Stimulated activated naive CD8-positive, alpha-beta T cell treated with anti-CD3 and anti-CD28 coated beads, Interleukin-15, Interleukin-2, amounts not matched to agents 100 ng/mL and 50 ng/mL, for 24 hours (primary cell): ENCODE measurements at regions not wholly inside any gene's neighbourhood (a gene's known extent, or its start where the extent isn't known, plus 50 kb on each side); places are given as distances from the start of the nearest gene placed in this dataset.

ENCODE experiments used
- H3K27ac Mint-ChIP-seq: one replicate; pipeline ENCODE4 v1.8.0; 2021; ENCODE audit warnings: mild to moderate bottlenecking, mixed read lengths
- H3K27me3 Mint-ChIP-seq: one replicate; pipeline ENCODE4 v1.8.0; 2021; ENCODE audit warnings: mixed read lengths
- H3K36me3 Mint-ChIP-seq: one replicate; pipeline ENCODE4 v1.8.0; 2021; ENCODE audit warnings: low read depth, mixed read lengths
- H3K4me1 Mint-ChIP-seq: one replicate; pipeline ENCODE4 v1.8.0; 2021; ENCODE audit warnings: low read depth, mixed read lengths
- H3K4me3 Mint-ChIP-seq: one replicate; pipeline ENCODE4 v1.8.0; 2021; ENCODE audit warnings: mild to moderate bottlenecking, mixed read lengths
- H3K9me3 Mint-ChIP-seq: one replicate; pipeline ENCODE4 v1.8.0; 2021; ENCODE audit warnings: mixed read lengths

GRCh38 chr15:26477044-26477443, 295.8 kb downstream of the GABRB3 start:
- H3K4me3 Mint-ChIP-seq = no peak overlapping the region
- H3K9me3 Mint-ChIP-seq = peaks cover 22% of the 10 kb centered on the region
- no peaks in the 10 kb centered on the region for H3K4me1 Mint-ChIP-seq
- H3K36me3 Mint-ChIP-seq = no peaks in the 10 kb centered on the region
- no peak overlapping the region for H3K27ac Mint-ChIP-seq
- H3K27me3 Mint-ChIP-seq = no peaks in the 10 kb centered on the region

- H3K27ac Mint-ChIP-seq = no peak overlapping the region
- H3K27me3 Mint-ChIP-seq = no peaks in the 10 kb centered on the region
- peaks cover 21% of the 10 kb centered on the region for H3K9me3 Mint-ChIP-seq
- no peaks in the 10 kb centered on the region for H3K4me1 Mint-ChIP-seq
- H3K4me3 Mint-ChIP-seq = no peak overlapping the region
- H3K36me3 Mint-ChIP-seq = no peaks in the 10 kb centered on the region
These were observed 297.3 kb downstream of the GABRB3 start for GRCh38 chr15:26475554-26475953.

DNA sequence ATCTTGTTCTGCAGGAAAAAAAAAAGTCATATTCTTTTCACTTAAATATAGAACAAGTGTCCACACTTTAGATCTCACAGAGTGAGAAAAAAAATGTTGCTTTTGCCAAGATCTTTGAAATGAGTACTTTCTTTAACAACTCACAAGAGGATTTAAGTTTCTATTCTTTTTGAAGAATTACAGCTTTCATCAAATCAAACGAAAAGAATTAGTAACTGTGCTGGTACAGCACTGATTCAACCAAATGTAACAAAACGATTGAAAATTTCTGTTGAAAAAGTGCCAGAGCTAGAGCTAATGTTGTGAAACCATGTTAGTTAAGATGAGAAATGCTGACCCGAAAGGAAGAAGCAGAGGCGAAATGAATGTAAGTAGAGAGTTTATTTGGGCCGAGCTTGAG, 300.2 kb downstream of the GABRB3 start:
- no peak overlapping the region for H3K27ac Mint-ChIP-seq
- peaks cover 30% of the 10 kb centered on the region for H3K9me3 Mint-ChIP-seq
- H3K36me3 Mint-ChIP-seq = no peaks in the 10 kb centered on the region
- no peaks in the 10 kb centered on the region for H3K27me3 Mint-ChIP-seq
- no peaks in the 10 kb centered on the region for H3K4me1 Mint-ChIP-seq
- no peak overlapping the region for H3K4me3 Mint-ChIP-seq

DNA sequence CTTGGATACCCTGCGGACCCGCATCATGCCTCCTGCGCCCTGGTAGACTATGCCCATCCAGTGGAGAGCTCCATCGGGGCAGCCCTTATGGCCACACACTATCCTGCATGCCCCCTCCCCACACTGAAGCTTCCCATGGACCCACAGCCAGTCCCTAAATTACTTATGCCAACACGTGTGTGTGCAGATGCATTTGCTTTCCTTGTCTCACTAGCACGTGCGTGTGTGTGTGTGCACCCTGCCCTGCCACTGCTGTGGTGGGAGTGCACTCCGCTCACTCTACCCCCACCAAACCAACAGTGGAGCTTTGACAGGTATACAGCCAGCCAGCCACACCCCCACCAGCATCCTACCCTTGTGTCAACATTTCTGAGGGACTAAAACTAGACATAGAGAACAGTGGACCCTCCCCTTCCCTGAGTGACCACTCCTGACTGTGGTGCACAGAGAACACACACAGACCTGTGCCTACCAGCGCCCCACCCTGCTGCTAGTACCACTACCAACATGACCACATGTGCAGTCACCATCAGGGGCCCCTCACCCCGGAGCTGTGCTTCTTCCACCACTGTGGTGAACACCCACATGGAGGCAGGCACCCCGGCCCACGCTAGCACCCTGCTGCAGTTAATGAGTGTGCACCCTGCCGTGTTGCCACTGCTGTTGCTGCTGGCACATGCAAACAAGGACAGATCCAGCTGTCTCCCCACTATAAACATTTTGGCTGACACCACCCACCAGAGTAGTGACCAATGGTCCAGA, 310.8 kb downstream of the GABRB3 start:
- Mint-ChIP-seq H3K36me3 (no peaks in the 10 kb centered on the region), H3K9me3 (peaks cover 24% of the 10 kb centered on the region), H3K27me3 (no peaks in the 10 kb centered on the region), H3K27ac (no peak overlapping the region), H3K4me1 (no peaks in the 10 kb centered on the region), H3K4me3 (no peak overlapping the region)

- H3K27me3 Mint-ChIP-seq = no peaks in the 10 kb centered on the region
- peaks cover 28% of the 10 kb centered on the region for H3K9me3 Mint-ChIP-seq
- H3K4me1 Mint-ChIP-seq = no peaks in the 10 kb centered on the region
- no peak overlapping the region for H3K27ac Mint-ChIP-seq
- H3K36me3 Mint-ChIP-seq = no peaks in the 10 kb centered on the region
- no peak overlapping the region for H3K4me3 Mint-ChIP-seq
These were observed 312.7 kb downstream of the GABRB3 start for GRCh38 chr15:26460165-26460564.

DNA sequence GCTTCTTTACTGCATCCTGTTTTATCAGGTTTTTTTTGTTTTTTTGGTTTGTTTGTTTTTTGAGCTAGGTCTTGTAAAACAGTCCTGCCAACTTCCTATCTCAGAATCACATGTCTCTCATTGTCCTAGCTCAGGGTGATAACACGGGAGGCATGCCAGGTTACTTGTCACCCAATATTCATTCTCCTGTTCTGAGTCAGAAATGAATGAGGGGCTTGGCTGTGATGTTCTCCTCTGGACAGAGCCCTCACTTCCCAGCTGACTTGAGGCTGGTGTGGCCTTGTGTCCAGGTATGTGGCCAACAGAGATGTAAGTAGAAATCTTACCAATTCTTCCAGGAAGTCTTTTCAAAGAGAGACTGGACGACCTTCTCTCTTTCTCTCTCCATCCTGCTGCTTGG, 317.0 kb downstream of the GABRB3 start:
- Mint-ChIP-seq H3K4me1 (no peaks in the 10 kb centered on the region), H3K9me3 (peaks cover 34% of the 10 kb centered on the region), H3K27me3 (no peaks in the 10 kb centered on the region), H3K4me3 (no peak overlapping the region), H3K27ac (no peak overlapping the region), H3K36me3 (no peaks in the 10 kb centered on the region)

DNA sequence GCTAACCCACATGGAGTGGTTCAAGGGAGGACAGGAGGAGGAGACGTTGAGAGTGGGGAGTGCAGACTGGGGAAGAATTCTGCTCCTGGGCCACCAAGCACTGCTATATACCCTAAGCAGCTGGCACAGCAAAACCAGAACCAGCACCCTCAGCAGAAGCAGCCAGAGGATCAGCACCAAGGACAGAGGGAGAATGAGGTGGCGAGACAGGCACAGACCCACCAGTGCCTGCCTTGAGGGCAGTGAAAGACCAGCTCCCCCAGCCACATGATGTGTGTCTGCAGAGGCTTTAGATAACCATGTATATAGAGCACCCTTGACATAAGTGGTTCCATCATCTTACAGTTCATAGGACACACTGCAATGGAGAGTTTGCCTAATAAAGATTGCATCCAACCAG, 319.0 kb downstream of the GABRB3 start:
- peaks cover 35% of the 10 kb centered on the region for H3K9me3 Mint-ChIP-seq
- H3K4me3 Mint-ChIP-seq = no peak overlapping the region

DNA sequence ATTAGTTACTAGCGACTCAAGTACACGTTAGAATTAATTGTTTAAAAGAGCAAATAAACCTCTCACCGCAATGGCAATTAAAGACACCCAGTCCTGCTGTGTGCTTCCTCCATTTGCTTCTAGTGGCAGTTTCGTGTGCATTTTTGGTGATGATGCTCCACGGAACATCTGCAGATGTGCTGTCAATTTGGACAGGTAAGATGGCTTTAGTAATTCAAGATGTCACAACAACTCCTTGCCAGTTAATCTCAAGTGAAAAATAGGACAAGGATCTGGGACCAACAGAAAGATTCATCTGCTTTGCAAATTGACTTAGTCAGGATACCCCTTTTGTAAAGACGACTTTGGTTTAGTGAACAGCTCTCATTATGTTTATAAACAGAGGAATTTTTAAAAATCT, 320.9 kb downstream of the GABRB3 start:
- Mint-ChIP-seq H3K36me3 (no peaks in the 10 kb centered on the region), H3K4me1 (no peaks in the 10 kb centered on the region), H3K9me3 (peaks cover 31% of the 10 kb centered on the region), H3K27me3 (no peaks in the 10 kb centered on the region), H3K4me3 (no peak overlapping the region), H3K27ac (no peak overlapping the region)

More for the DNA sequence above, 319.0 kb downstream of the GABRB3 start:
- Mint-ChIP-seq H3K36me3 (no peaks in the 10 kb centered on the region), H3K27me3 (no peaks in the 10 kb centered on the region), H3K4me1 (no peaks in the 10 kb centered on the region), H3K27ac (no peak overlapping the region)

GRCh38 chr15:26449291-26449690, 323.6 kb downstream of the GABRB3 start:
- H3K27ac Mint-ChIP-seq = no peak overlapping the region
- no peaks in the 10 kb centered on the region for H3K27me3 Mint-ChIP-seq
- H3K36me3 Mint-ChIP-seq = no peaks in the 10 kb centered on the region
- peaks cover 25% of the 10 kb centered on the region for H3K9me3 Mint-ChIP-seq
- H3K4me1 Mint-ChIP-seq = no peaks in the 10 kb centered on the region
- no peak overlapping the region for H3K4me3 Mint-ChIP-seq

DNA sequence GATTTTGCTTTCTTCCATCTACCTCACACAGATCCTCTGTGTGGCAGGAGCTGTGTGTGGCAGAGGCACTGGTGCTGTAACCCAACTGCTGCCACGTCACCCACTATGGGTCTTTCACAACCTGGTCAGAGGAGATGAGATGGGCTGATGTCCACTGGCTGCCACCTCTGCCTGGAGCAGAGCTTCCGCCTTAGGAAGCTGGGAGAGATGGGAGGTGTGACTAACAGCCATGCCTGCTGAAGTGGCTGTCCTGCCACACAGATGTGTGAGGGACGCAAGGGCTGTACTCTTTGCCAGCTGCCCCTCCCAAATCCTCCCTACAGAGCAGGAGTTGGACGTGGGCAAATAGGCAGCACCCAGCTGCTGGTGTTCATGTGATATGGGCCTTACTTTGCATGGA, 329.5 kb downstream of the GABRB3 start:
- Mint-ChIP-seq H3K9me3 (peaks cover 8% of the 10 kb centered on the region), H3K36me3 (no peaks in the 10 kb centered on the region), H3K27me3 (no peaks in the 10 kb centered on the region), H3K4me3 (no peak overlapping the region), H3K4me1 (no peaks in the 10 kb centered on the region), H3K27ac (no peak overlapping the region)

GRCh38 chr15:26442680-26443079, 330.2 kb downstream of the GABRB3 start:
- H3K4me3 Mint-ChIP-seq = no peak overlapping the region
- no peaks in the 10 kb centered on the region for H3K4me1 Mint-ChIP-seq
- no peak overlapping the region for H3K27ac Mint-ChIP-seq
- H3K9me3 Mint-ChIP-seq = peaks cover 8% of the 10 kb centered on the region
- no peaks in the 10 kb centered on the region for H3K36me3 Mint-ChIP-seq
- no peaks in the 10 kb centered on the region for H3K27me3 Mint-ChIP-seq

DNA sequence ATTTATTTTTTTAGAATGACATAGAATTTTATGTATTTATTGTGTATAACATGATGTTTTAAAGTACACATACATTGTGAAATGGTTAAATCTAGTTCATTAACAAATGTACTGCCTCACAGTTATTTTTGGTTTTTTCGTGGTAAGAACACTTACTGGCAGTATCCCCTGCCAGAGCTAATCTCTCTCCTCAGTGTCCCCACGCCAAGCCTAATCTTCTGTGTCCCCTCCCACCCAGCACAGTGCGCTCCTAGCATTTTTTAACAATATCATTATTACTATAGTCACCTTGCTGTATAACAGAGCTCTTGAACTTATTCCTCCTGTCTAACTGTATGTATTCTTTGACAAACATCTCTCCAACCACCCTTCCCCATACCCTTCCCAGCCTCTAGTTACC, 333.2 kb downstream of the GABRB3 start:
- Mint-ChIP-seq H3K4me1 (no peaks in the 10 kb centered on the region), H3K36me3 (no peaks in the 10 kb centered on the region), H3K4me3 (no peak overlapping the region), H3K27ac (no peak overlapping the region), H3K27me3 (no peaks in the 10 kb centered on the region), H3K9me3 (peaks cover 4% of the 10 kb centered on the region)

- Mint-ChIP-seq H3K27ac (no peak overlapping the region), H3K4me3 (no peak overlapping the region), H3K9me3 (peaks cover 4% of the 10 kb centered on the region), H3K36me3 (no peaks in the 10 kb centered on the region), H3K4me1 (no peaks in the 10 kb centered on the region), H3K27me3 (no peaks in the 10 kb centered on the region)
These were observed 334.1 kb downstream of the GABRB3 start for GRCh38 chr15:26438718-26439117.

GRCh38 chr15:26438316-26438715, 334.6 kb downstream of the GABRB3 start:
- peaks cover 5% of the 10 kb centered on the region for H3K9me3 Mint-ChIP-seq
- H3K4me3 Mint-ChIP-seq = no peak overlapping the region
- H3K36me3 Mint-ChIP-seq = no peaks in the 10 kb centered on the region
- H3K27ac Mint-ChIP-seq = no peak overlapping the region
- H3K4me1 Mint-ChIP-seq = no peaks in the 10 kb centered on the region
- H3K27me3 Mint-ChIP-seq = no peaks in the 10 kb centered on the region

DNA sequence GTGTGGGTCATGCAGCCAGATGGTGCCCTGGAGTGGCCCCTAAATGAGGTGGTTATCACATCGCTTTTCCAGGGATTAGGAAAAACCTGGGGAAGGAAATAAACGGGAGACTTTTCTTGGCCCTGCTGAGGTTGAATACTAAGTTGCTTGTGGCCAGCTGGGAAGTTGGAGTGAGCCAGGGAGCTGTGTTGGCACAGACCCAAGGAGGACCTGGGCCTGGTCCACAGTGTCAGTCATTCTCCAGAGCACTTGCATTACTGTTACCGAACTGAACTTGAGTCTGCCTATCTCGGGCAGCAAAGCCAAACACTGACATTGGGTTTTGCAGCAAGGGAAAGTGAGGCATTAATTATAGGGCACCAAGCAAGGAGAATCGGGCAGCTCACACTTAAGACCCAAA, 339.0 kb downstream of the GABRB3 start:
- Mint-ChIP-seq H3K27me3 (no peaks in the 10 kb centered on the region), H3K4me1 (no peaks in the 10 kb centered on the region), H3K27ac (no peak overlapping the region), H3K36me3 (no peaks in the 10 kb centered on the region), H3K4me3 (no peak overlapping the region), H3K9me3 (peaks cover 5% of the 10 kb centered on the region)

DNA sequence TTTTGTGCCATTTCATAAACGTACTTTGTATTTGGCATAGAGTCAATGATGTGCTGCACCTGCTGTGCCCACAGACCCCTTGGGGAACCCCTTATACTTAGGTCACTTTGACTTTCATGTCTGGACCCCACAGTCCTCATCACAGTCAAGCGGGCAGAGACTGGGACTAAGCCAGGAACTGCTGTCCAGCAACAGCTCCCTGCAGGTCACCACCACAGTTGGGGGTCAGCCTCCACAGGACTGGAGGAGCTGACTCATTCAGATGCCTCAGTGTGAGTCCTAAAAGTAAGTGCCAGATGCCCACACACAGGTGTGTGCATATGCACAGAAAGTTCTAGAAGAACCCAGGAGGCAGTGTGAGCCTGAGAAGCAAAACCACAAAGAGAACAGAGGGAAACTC, 339.8 kb downstream of the GABRB3 start:
- Mint-ChIP-seq H3K4me3 (no peak overlapping the region), H3K27ac (no peak overlapping the region), H3K27me3 (no peaks in the 10 kb centered on the region), H3K36me3 (no peaks in the 10 kb centered on the region), H3K4me1 (no peaks in the 10 kb centered on the region), H3K9me3 (peaks cover 5% of the 10 kb centered on the region)
